BJ (cell line): ENCODE measurements at regions not wholly inside any gene's neighbourhood (a gene's known extent, or its start where the extent isn't known, plus 50 kb on each side); places are given as distances from the start of the nearest gene placed in this dataset.
"Not testable (repeated sequence)": the region's sequence is repeated elsewhere in the genome, so short reads cannot be mapped to it uniquely, and the experiment has no call there.

Experiments used
- CTCF ChIA-PET: fragments of 350-600 bp; formaldehyde crosslinking; extraction: SDS; loops from one replicate; lab custom pipeline; 2021; ENCODE audit warnings: antibody characterized with exemption, inconsistent platforms; lab: Yijun Ruan, JAX
- POLR2A ChIA-PET: fragments of 300-600 bp; sonication (Branson Sonifier 250); formaldehyde crosslinking; extraction: SDS; loops from one replicate; lab custom pipeline; 2021; ENCODE audit warnings: antibody characterized with exemption; lab: Charles Lee
- DNase-seq: peaks from one replicate; pipeline ENCODE4 v3.0.0-alpha.2; 2011; ENCODE audit warnings: low read depth
- H3K27me3 ChIP-seq: 2 replicates; pipeline ENCODE4 v1.6.0; 2011; ENCODE audit warnings: low read length; ENCODE audit not compliant: control insufficient read depth, insufficient read depth
- H3K36me3 ChIP-seq: 2 replicates; pipeline ENCODE4 v1.5.1; 2011; ENCODE audit warnings: low read length; ENCODE audit not compliant: control insufficient read depth, insufficient read depth
- H3K4me3 ChIP-seq: 2 replicates; pipeline ENCODE4 v1.5.1; 2011; ENCODE audit warnings: low read depth, mild to moderate bottlenecking, control low read depth, low read length
- CTCF ChIP-seq: IDR thresholded peaks from 2 replicates; pipeline ENCODE4 v1.5.1; 2011; ENCODE audit warnings: low read depth, mild to moderate bottlenecking, control low read depth, inconsistent platforms, low read length, moderate library complexity; ENCODE audit not compliant: insufficient read depth

GRCh38 chr4:83734576-83734975 lies 198.7 kb downstream of the GPAT3 start:
- Histone ChIP-seq H3K4me3 (no peak overlapping the region), H3K36me3 (no peaks in the 10 kb centered on the region), H3K27me3 (no peaks in the 10 kb centered on the region)
- DNase-seq, result no peak
- no peak for TF ChIP-seq CTCF
- ChIA-PET POLR2A (no interaction called here), CTCF (no interaction called here)

- ChIA-PET CTCF (interaction anchor here (1.1 to 1.7 kb wide), 2 partner anchors 9 to 32 kb away, joined by 4 to 5 read pairs; no protein-coding TSS in a partner anchor), POLR2A (no interaction called here)
- Histone ChIP-seq H3K27me3 (no peaks in the 10 kb centered on the region), H3K36me3 (no peaks in the 10 kb centered on the region), H3K4me3 (no peak overlapping the region)
- no peak for DNase-seq
- no peak for TF ChIP-seq CTCF
Observed at GRCh38 chr4:83732114-83732635, 196.3 kb downstream of the GPAT3 start.

GRCh38 chr4:83731609-83732008 lies 195.7 kb downstream of the GPAT3 start:
- ChIA-PET POLR2A (no interaction called here), CTCF (interaction anchor here (1.1 to 1.7 kb wide), 2 partner anchors 8 to 31 kb away, joined by 4 to 5 read pairs; no protein-coding TSS in a partner anchor)
- no peak overlapping the region for H3K4me3 ChIP-seq
- TF ChIP-seq CTCF, result no peak
- no peak for DNase-seq
- H3K36me3 ChIP-seq, result no peaks in the 10 kb centered on the region
- H3K27me3 ChIP-seq, result no peaks in the 10 kb centered on the region

GRCh38 chr4:83730958-83731357 lies 195.1 kb downstream of the GPAT3 start:
- CTCF ChIA-PET, POLR2A ChIA-PET, H3K36me3 ChIP-seq: not testable (repeated sequence)

GRCh38 chr4:83728191-83728590 lies 192.3 kb downstream of the GPAT3 start:
- no peaks in the 10 kb centered on the region for H3K36me3 ChIP-seq
- ChIA-PET CTCF (no interaction called here), POLR2A (no interaction called here)
- TF ChIP-seq CTCF, result no peak
- H3K4me3 ChIP-seq, result no peak overlapping the region
- DNase-seq, result no peak
- peaks cover 3% of the 10 kb centered on the region; the same call in 1 of the 2 replicates for H3K27me3 ChIP-seq

More at GRCh38 chr4:83730958-83731357, 195.1 kb downstream of the GPAT3 start:
- H3K27me3 ChIP-seq, H3K4me3 ChIP-seq, DNase-seq: not testable (repeated sequence)
